OCI-LY3 (cell line): ENCODE measurements at regions not wholly inside any gene's neighbourhood (a gene's known extent, or its start where the extent isn't known, plus 50 kb on each side); places are given as distances from the start of the nearest gene placed in this dataset.

Source experiments
- EZH2phosphoT487 ChIP-seq: fragments of 200-600 bp; shearing (Covaris generic); IDR thresholded peaks from 2 replicates; pipeline ENCODE4 v1.6.1; 2018; ENCODE audit warnings: antibody characterized with exemption, mixed run types, low read depth
- TF ChIP-seq, protein P1 (sequence below): fragments of 200-600, 300-600 bp; sonication (generic); IDR thresholded peaks from 2 replicates; pipeline ENCODE4 v1.5.1; 2014; ENCODE audit warnings: antibody characterized with exemption, low read length, low read depth

DNA sequence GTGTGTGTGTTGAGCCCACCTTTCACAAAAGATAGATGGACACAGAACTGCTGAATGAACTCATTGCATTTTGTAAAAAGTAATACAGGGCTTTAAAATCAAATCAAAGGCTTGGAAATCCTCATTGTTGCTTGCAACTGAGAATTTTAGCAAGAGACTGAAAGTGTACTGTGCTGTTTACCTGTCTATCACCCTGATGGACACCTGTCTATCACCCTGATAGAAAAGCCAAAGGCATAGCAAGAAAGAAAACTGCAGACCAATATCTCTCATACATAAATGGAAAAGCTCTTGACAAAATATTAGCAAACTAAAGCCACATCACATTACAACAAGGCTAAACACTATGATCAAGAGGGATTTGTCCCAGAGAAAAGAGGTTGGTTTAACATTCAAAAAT, 107.5 kb upstream of the TMEM18 start:
- TF ChIP-seq, protein P1, sequence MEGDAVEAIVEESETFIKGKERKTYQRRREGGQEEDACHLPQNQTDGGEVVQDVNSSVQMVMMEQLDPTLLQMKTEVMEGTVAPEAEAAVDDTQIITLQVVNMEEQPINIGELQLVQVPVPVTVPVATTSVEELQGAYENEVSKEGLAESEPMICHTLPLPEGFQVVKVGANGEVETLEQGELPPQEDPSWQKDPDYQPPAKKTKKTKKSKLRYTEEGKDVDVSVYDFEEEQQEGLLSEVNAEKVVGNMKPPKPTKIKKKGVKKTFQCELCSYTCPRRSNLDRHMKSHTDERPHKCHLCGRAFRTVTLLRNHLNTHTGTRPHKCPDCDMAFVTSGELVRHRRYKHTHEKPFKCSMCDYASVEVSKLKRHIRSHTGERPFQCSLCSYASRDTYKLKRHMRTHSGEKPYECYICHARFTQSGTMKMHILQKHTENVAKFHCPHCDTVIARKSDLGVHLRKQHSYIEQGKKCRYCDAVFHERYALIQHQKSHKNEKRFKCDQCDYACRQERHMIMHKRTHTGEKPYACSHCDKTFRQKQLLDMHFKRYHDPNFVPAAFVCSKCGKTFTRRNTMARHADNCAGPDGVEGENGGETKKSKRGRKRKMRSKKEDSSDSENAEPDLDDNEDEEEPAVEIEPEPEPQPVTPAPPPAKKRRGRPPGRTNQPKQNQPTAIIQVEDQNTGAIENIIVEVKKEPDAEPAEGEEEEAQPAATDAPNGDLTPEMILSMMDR: no peak
- no peak for TF ChIP-seq EZH2phosphoT487
